ENCODE measurements at regions not wholly inside any gene's neighbourhood (a gene's known extent, or its start where the extent isn't known, plus 50 kb on each side); places are given as distances from the start of the nearest gene placed in this dataset.
"Not testable (repeated sequence)": the region's sequence is repeated elsewhere in the genome, so short reads cannot be mapped to it uniquely, and the experiment has no call there.

DNA sequence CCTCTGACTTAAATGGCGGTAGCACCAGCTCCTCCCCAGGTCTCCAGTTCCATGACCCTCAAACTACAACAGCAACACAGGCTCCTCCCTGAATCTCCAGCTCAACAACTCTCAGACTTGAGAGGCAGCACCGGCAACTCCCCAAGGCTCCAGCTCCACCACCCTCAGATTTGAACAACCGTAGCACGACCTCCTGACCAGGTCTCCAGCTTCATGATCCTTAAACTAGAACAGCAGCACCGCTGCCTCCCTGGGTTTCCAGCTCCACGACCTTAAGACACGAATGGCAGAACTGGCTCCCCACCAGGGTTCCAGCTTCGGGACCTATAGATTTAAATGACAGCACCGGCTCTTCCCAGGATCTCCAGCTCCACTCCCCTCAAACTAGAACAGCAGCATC, 325.8 kb downstream of the PREX1 start:
- Mint-ChIP-seq H3K4me3 (ENCODE audit: unreplicated experiment) (no peak overlapping the region), H3K9me3 (ENCODE audit: unreplicated experiment) (no peaks in the 10 kb centered on the region), H3K27me3 (ENCODE audit: insufficient read depth, unreplicated experiment) (peaks cover 26% of the 10 kb centered on the region), H3K36me3 (ENCODE audit: insufficient read depth, unreplicated experiment) (no peaks in the 10 kb centered on the region), H3K27ac (ENCODE audit: unreplicated experiment) (no peak overlapping the region), H3K4me1 (ENCODE audit: low read depth, unreplicated experiment) (peaks cover 5% of the 10 kb centered on the region)
- no peak for TF ChIP-seq CTCF (IDR thresholded peaks at IDR 0.05; ENCODE audit: insufficient read depth in 1 of 2, low read depth in 1 of 2, low read length in 1 of 2, severe bottlenecking in 1 of 2, unreplicated experiment in 1 of 2)
- Histone ChIP-seq H3K4me1 (no peaks in the 10 kb centered on the region), H3K9me3 (0 out of 2 replicates have a peak, but pooled peaks cover 5% of the 10 kb centered on the region), H3K36me3 (ENCODE audit: control insufficient read depth, insufficient read depth, low read length) (no peaks in the 10 kb centered on the region), H3K4me3 (ENCODE audit: low read depth, low read length) (no peak overlapping the region), H3K27me3 (replicated peaks; ENCODE audit: control insufficient read depth, insufficient read depth, low read length) (no peaks in the 10 kb centered on the region)
- no TSS peak for BruUV-seq (replicated peaks)
- intact Hi-C loops (cut with micrococcal nuclease; ENCODE audit: unreplicated experiment), result no loop called here
- ChIA-PET POLR2A (interaction anchor here (0.6 kb wide), 1 partner anchor 205 kb away, joined by 3 read pairs; no protein-coding TSS in a partner anchor), CTCF (interaction anchor here (0.6 to 2.6 kb wide), 4 partner anchors 14 to 173 kb away, joined by 3 to 16 read pairs (median 4); no protein-coding TSS in a partner anchor)
- no peak for DNase-seq

GRCh38 chr20:48500900-48501299, 326.9 kb downstream of the PREX1 start:
- H3K4me1 ChIP-seq; H3K4me3 Mint-ChIP-seq (ENCODE audit: unreplicated experiment); H3K9me3 ChIP-seq; H3K27me3 ChIP-seq (replicated peaks; ENCODE audit: control insufficient read depth, insufficient read depth, low read length); H3K9me3 Mint-ChIP-seq (ENCODE audit: unreplicated experiment); H3K4me1 Mint-ChIP-seq (ENCODE audit: low read depth, unreplicated experiment); POLR2A ChIA-PET; DNase-seq; BruUV-seq (replicated peaks); H3K4me3 ChIP-seq (ENCODE audit: low read depth, low read length); H3K27ac Mint-ChIP-seq (ENCODE audit: unreplicated experiment); H3K36me3 Mint-ChIP-seq (ENCODE audit: insufficient read depth, unreplicated experiment); intact Hi-C loops (cut with micrococcal nuclease; ENCODE audit: unreplicated experiment); H3K36me3 ChIP-seq (ENCODE audit: control insufficient read depth, insufficient read depth, low read length): not testable (repeated sequence)
- peaks cover 15% of the 10 kb centered on the region for H3K27me3 Mint-ChIP-seq (ENCODE audit: insufficient read depth, unreplicated experiment)
- CTCF ChIA-PET, result interaction anchor here (0.9 to 1.2 kb wide), 2 partner anchors 22 to 120 kb away, joined by 3 read pairs; no protein-coding TSS in a partner anchor

- H3K9me3 Mint-ChIP-seq (ENCODE audit: unreplicated experiment); H3K4me3 ChIP-seq (ENCODE audit: low read depth, low read length); H3K9me3 ChIP-seq; intact Hi-C loops (cut with micrococcal nuclease; ENCODE audit: unreplicated experiment); H3K27ac Mint-ChIP-seq (ENCODE audit: unreplicated experiment); POLR2A ChIA-PET; H3K27me3 Mint-ChIP-seq (ENCODE audit: insufficient read depth, unreplicated experiment); H3K4me3 Mint-ChIP-seq (ENCODE audit: unreplicated experiment); DNase-seq; H3K4me1 ChIP-seq; H3K4me1 Mint-ChIP-seq (ENCODE audit: low read depth, unreplicated experiment); BruUV-seq (replicated peaks); H3K36me3 Mint-ChIP-seq (ENCODE audit: insufficient read depth, unreplicated experiment); H3K27me3 ChIP-seq (replicated peaks; ENCODE audit: control insufficient read depth, insufficient read depth, low read length); CTCF ChIA-PET; H3K36me3 ChIP-seq (ENCODE audit: control insufficient read depth, insufficient read depth, low read length): not testable (repeated sequence)
Measured at GRCh38 chr20:48498939-48499338, 328.9 kb downstream of the PREX1 start.

DNA sequence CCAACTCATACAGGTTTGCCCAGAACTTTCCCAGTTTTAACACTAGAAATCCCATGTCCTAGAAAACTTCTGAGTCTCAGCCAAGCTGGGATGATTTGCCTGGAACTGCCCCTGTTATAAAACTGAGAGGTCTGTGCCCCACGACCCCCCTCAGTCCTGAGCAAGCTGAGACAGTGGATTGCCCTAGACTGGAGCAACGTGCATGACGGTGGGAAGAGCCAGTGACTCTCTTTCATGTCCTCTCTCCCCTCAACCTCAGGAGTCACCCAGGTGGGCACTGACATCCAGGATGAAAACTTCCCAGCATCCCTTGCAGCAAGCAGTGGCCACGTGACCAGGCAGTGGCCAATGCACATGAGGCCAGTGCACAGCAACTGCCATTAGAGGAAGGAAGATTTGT, 329.7 kb downstream of the PREX1 start:
- CTCF ChIA-PET; H3K4me3 Mint-ChIP-seq (ENCODE audit: unreplicated experiment): not testable (repeated sequence)

More for the DNA sequence above, 329.7 kb downstream of the PREX1 start:
- H3K4me3 ChIP-seq (ENCODE audit: low read depth, low read length); H3K36me3 Mint-ChIP-seq (ENCODE audit: insufficient read depth, unreplicated experiment); H3K27me3 Mint-ChIP-seq (ENCODE audit: insufficient read depth, unreplicated experiment); intact Hi-C loops (cut with micrococcal nuclease; ENCODE audit: unreplicated experiment); POLR2A ChIA-PET; H3K4me1 Mint-ChIP-seq (ENCODE audit: low read depth, unreplicated experiment); H3K4me1 ChIP-seq; H3K9me3 Mint-ChIP-seq (ENCODE audit: unreplicated experiment); H3K36me3 ChIP-seq (ENCODE audit: control insufficient read depth, insufficient read depth, low read length); H3K27ac Mint-ChIP-seq (ENCODE audit: unreplicated experiment); DNase-seq; H3K9me3 ChIP-seq; BruUV-seq (replicated peaks); H3K27me3 ChIP-seq (replicated peaks; ENCODE audit: control insufficient read depth, insufficient read depth, low read length): not testable (repeated sequence)

Data from Caco-2 (cell line).